ENCODE measurements at regions not wholly inside any gene's neighbourhood (a gene's known extent, or its start where the extent isn't known, plus 50 kb on each side); places are given as distances from the start of the nearest gene placed in this dataset.

DNA sequence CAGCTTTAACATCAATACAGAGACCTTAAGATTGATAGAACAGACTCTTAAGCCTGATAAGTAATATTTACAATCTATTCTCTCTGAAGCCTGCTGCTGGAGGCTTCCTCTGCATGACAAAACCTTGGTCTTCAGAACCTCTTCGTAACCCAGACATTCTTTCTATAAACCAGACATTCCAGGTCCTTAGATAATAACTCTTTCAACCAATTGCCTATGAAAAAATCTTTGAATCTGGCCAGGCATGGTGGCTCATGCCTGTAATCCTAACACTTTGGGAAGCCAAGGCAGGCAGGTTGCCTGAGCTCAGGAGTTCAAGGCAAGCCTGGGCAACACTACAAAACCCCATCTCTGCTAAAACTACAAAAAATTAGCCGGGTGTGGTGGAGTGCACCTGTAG, 327.8 kb downstream of the ENC1 start:
- ChIA-PET CTCF (no interaction called here), POLR2A (ENCODE audit: low non-redundant PET) (no interaction called here)
- no peak for TF ChIP-seq EZH2 (IDR thresholded peaks at IDR 0.05; ENCODE audit: borderline replicate concordance, low read depth, low read length, poor library complexity, severe bottlenecking)
- TF ChIP-seq, protein P1, sequence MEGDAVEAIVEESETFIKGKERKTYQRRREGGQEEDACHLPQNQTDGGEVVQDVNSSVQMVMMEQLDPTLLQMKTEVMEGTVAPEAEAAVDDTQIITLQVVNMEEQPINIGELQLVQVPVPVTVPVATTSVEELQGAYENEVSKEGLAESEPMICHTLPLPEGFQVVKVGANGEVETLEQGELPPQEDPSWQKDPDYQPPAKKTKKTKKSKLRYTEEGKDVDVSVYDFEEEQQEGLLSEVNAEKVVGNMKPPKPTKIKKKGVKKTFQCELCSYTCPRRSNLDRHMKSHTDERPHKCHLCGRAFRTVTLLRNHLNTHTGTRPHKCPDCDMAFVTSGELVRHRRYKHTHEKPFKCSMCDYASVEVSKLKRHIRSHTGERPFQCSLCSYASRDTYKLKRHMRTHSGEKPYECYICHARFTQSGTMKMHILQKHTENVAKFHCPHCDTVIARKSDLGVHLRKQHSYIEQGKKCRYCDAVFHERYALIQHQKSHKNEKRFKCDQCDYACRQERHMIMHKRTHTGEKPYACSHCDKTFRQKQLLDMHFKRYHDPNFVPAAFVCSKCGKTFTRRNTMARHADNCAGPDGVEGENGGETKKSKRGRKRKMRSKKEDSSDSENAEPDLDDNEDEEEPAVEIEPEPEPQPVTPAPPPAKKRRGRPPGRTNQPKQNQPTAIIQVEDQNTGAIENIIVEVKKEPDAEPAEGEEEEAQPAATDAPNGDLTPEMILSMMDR (conservative IDR thresholded peaks at IDR 0.05; ENCODE audit: low read depth, low read length), result no peak
- Histone ChIP-seq H3K4me3 (ENCODE audit: low read depth, low read length, poor library complexity, severe bottlenecking) (no peak overlapping the region), H3K27me3 (replicated peaks; ENCODE audit: insufficient read depth, low read depth, low read length, poor library complexity) (peaks cover 9% of the 10 kb centered on the region), H3K4me1 (ENCODE audit: insufficient read depth, low read length, poor library complexity, severe bottlenecking) (no peaks in the 10 kb centered on the region), H3K27ac (ENCODE audit: low read depth, low read length, poor library complexity, severe bottlenecking) (no peak overlapping the region), H3K36me3 (ENCODE audit: insufficient read depth, low read length, poor library complexity, severe bottlenecking) (no peaks in the 10 kb centered on the region), H3K9me3 (ENCODE audit: low read depth, low read length, poor library complexity, severe bottlenecking) (no peaks in the 10 kb centered on the region)
- intact Hi-C loops (cut with micrococcal nuclease; ENCODE audit: unreplicated experiment), result no loop called here
- no peak for DNase-seq (ENCODE audit: low spot score)
- no TSS peak for BruUV-seq (replicated peaks)

- H3K9me3 ChIP-seq (ENCODE audit: low read depth, low read length, poor library complexity, severe bottlenecking), result no peaks in the 10 kb centered on the region
- peaks cover 9% of the 10 kb centered on the region for H3K27me3 ChIP-seq (replicated peaks; ENCODE audit: insufficient read depth, low read depth, low read length, poor library complexity)
- no peak overlapping the region for H3K27ac ChIP-seq (ENCODE audit: low read depth, low read length, poor library complexity, severe bottlenecking)
- intact Hi-C loops (cut with micrococcal nuclease; ENCODE audit: unreplicated experiment), result no loop called here
- BruUV-seq (replicated peaks), result no TSS peak
- no peak for DNase-seq (ENCODE audit: low spot score)
- TF ChIP-seq, protein P1 (conservative IDR thresholded peaks at IDR 0.05; ENCODE audit: low read depth, low read length), result no peak
- no peak for TF ChIP-seq EZH2 (IDR thresholded peaks at IDR 0.05; ENCODE audit: borderline replicate concordance, low read depth, low read length, poor library complexity, severe bottlenecking)
- H3K4me1 ChIP-seq (ENCODE audit: insufficient read depth, low read length, poor library complexity, severe bottlenecking), result no peaks in the 10 kb centered on the region
- no peaks in the 10 kb centered on the region for H3K36me3 ChIP-seq (ENCODE audit: insufficient read depth, low read length, poor library complexity, severe bottlenecking)
- ChIA-PET POLR2A (ENCODE audit: low non-redundant PET) (no interaction called here), CTCF (no interaction called here)
- H3K4me3 ChIP-seq (ENCODE audit: low read depth, low read length, poor library complexity, severe bottlenecking), result no peak overlapping the region
These were observed 328.6 kb downstream of the ENC1 start for GRCh38 chr5:74311961-74312360.

- intact Hi-C loops (cut with micrococcal nuclease; ENCODE audit: unreplicated experiment), result no loop called here
- POLR2A ChIA-PET (ENCODE audit: low non-redundant PET), result interaction anchor here (0.6 kb wide), 1 partner anchor 124 kb away, joined by 6 read pairs; no protein-coding TSS in a partner anchor
These were observed 329.3 kb downstream of the ENC1 start for GRCh38 chr5:74310997-74311930.

More at GRCh38 chr5:74310997-74311930, 329.3 kb downstream of the ENC1 start:
- H3K4me1 ChIP-seq (ENCODE audit: insufficient read depth, low read length, poor library complexity, severe bottlenecking), result no peaks in the 10 kb centered on the region
- CTCF ChIA-PET, result no interaction called here
- no peak for DNase-seq (ENCODE audit: low spot score)
- TF ChIP-seq, protein P1 (conservative IDR thresholded peaks at IDR 0.05; ENCODE audit: low read depth, low read length), result no peak
- no peak for TF ChIP-seq EZH2 (IDR thresholded peaks at IDR 0.05; ENCODE audit: borderline replicate concordance, low read depth, low read length, poor library complexity, severe bottlenecking)
- no TSS peak for BruUV-seq (replicated peaks)
- no peak overlapping the region for H3K27ac ChIP-seq (ENCODE audit: low read depth, low read length, poor library complexity, severe bottlenecking)
- no peak overlapping the region for H3K4me3 ChIP-seq (ENCODE audit: low read depth, low read length, poor library complexity, severe bottlenecking)
- H3K9me3 ChIP-seq (ENCODE audit: low read depth, low read length, poor library complexity, severe bottlenecking), result no peaks in the 10 kb centered on the region
- peaks cover 13% of the 10 kb centered on the region for H3K27me3 ChIP-seq (replicated peaks; ENCODE audit: insufficient read depth, low read depth, low read length, poor library complexity)
- no peaks in the 10 kb centered on the region for H3K36me3 ChIP-seq (ENCODE audit: insufficient read depth, low read length, poor library complexity, severe bottlenecking)
